NCI-H1436 treated with DMSO at 0.1 percent for 48 hours (cell line): ENCODE measurements at regions not wholly inside any gene's neighbourhood (a gene's known extent, or its start where the extent isn't known, plus 50 kb on each side); places are given as distances from the start of the nearest gene placed in this dataset.

ENCODE experiments used
- DNase-seq: peaks from one replicate; lab custom pipeline; 2025; lab: John Stamatoyannopoulos, UW

DNA sequence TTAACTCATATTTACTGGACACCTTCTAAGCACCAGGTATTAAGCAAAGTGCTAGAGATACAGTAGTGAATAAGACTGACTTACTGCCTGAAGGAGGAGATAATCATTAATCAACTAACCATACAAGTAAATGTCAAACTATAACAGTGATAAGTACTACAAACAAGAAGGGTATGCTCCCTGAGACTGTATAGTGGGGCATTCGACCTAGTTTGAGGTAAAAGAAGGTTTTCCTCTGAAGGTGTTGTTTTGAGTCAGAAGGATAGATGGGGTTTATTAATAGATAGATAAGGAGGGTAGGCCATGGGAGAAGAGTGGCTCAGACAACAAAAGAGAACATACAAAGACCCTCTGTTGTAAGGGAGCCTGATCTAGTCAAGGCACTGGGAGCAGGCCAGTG lies 105.4 kb downstream of the DDIT4L start:
- DNase-seq: no peak

DNA sequence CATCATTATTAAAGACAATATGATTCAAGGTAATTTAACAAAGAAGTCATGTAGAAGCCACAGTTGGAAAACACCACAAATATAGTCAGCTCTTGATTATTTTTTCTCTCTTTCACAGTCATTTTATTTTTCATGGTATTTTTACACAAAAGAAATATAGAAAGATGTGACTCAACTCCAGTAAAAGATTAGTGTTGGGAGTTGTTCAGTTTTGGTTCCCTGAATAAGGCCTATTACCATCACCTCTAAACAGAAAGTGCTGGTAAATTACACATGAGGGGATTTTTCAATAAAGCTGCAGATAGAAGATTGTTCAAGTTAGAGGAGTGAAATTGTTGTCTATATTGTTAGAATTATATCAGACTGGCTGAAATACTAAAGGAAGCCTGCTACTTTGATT lies 107.0 kb downstream of the DDIT4L start:
- DNase-seq: no peak

DNA sequence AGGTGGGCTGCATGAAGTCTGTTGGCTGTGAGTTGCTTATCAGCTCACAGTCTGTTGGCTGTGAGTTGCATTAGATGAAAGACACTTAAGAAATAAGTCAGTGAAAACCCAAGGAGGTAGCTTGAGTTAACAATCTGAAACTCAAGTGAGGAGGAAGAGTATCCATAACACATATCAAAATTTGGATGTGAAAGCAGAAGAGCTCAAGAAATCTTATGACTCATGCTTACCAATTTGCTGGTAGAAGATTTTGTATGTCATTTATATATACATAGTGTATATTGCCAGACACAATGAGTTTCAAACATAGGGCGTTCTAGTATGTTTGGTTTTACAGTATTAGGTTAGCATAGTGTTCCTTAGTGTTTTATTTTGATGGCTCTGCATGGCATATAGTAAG lies 107.4 kb downstream of the DDIT4L start:
- no peak for DNase-seq

DNA sequence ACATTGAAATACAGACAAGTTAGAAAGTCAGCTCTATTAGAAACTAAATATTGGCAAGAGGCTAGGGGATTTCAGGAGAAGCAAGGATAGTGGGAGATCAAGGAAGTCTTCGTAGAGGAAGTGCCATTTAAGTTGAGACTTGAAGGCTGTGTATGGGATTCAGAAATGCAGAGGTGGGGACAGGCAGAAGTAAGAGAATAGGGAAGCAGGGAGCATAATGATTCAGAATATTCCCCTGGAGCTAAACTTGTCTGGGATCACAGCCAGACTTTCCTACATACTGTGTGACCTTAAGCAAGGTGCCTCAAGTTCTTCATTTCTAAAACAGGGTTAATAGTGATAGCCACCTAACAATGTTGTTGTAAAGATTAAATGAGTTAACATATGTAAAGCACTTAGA lies 108.8 kb downstream of the DDIT4L start:
- DNase-seq: no peak

DNA sequence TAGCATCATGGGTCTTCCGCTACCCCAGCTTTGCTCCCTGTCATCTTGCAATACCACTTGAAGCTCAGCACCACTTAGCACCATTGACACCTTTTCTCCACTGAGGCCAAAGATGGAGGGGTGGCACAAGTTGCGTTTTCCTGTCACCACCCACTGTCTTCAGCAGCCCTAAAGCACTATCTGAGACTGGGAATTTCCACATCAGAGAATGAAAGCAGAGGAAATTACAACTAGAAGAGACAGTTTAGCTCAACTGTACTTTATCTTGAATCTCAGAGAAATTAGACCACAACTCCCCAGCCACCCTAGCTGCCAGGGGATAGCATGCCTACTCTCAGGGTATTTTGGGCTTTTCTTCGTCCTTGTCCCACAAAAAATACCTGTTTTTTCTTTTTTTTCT lies 111.0 kb downstream of the DDIT4L start:
- DNase-seq: no peak

DNA sequence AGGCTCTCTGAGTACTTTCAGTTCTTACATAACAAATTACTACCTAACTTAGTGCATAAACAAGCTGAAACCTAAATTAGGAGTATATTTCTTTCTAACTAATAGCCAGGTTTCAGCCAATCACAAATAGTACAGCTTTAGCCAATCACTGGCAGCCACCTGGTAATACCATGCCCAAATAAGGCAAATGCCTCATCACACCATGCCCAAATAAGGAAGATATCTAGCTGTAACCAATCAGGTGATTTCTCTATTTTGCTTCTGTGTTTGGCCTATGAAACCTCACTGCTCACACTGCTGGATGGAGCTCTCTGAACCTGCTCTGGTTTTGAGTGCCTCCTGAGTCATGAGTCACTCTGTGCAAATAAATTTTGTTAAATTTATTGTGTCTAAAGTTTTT lies 113.5 kb downstream of the DDIT4L start:
- DNase-seq: no peak

DNA sequence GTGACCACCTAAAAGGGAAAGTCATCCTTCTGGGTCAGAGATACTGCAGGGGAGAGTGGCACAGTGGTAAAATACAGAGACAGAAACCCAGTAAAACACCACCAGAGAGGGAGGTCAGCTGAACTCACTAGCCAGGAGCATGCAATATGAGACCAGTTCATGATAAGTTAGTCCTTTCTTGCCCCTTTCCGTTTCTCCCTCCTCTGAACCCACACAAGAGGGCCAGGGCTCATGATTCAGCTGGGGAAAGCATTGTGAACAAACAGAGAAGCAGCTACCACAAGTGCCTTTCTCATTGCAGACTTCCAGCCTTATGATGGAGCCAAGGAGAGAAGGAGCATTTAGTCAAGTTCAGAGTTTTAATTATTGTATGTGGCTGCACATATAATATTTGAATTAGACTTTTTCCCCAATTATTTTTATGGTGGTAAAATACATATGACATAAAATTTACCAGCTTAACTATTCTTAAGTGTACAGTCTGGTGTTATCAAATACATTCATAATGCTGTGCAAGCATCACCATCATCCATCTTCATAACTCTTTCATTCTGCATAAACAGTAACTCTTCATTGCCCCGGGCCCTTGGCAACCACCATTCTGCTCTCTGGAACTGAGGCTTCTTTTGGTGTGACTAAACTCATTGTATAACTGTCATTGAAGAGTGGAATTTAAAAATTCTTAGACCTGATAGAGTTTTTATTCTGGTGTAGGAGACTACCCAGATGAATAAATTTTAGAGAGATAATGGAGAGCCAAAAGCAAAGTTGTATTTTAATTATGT lies 114.6 kb downstream of the DDIT4L start:
- no peak for DNase-seq

DNA sequence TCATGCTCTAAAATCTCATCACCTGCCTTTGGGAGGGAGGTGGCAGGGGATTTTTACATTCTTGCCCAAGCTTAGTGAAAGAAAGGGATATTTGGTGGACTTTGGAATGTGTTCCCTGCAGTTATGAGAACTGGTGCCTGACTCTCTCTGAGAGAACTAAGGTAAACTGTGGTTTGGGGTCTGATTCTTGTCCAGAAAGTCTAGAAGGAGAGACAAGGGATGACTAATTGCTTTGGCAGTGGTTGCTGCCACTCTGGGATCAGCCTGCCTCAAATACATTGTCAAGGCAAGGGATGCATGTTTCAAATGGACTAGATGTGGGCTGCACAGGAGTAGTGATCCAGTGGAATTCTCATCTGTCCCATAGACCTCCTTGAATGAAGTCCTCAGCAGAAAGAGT lies 115.2 kb downstream of the DDIT4L start:
- DNase-seq: no peak

- no peak for DNase-seq
Measured at GRCh38 chr4:100071506-100071905, 118.8 kb downstream of the DDIT4L start.

DNA sequence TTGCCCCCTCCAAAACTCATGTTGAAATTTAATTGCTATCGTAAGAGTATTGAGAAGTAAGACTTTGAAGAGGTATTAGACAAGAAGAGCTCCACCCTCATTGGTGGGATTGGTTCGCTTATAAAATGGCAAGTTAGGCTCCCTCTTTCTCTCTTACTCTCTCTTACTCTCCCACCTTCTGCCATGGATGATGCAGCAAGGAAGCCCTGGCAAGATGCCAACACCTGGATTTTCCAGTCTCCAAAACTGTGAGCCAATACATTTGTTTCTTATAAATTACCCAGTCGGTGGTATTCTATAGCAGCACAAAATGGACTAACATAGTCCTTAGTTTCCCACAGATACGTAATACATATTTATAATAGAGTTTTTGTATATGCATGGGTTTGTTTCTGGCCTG lies 119.4 kb downstream of the DDIT4L start:
- no peak for DNase-seq

GRCh38 chr4:100069207-100069606 lies 119.1 kb upstream of the H2AZ1 start:
- no peak for DNase-seq

GRCh38 chr4:100067255-100067654 lies 117.2 kb upstream of the H2AZ1 start:
- no peak for DNase-seq

- no peak for DNase-seq
Measured at GRCh38 chr4:100063355-100063754, 113.3 kb upstream of the H2AZ1 start.

DNA sequence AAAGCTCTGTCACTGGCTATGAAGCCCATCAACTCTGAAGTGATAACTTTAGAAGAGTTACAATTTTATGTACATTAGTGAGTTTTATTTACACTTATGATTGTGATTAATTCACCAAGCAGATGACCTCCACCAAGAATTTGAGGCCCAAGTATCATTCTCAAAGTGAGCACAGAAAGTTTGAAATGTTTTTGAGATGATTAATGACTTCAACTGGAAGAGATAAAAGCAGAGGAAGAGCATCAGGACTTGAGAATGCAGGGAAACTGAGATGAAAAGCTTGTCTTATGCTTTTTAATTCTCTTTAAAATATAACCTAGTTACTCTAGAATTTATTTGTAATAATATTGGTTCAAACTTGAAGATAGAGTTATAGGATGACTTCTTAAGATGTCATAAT lies 112.8 kb upstream of the H2AZ1 start:
- no peak for DNase-seq

DNA sequence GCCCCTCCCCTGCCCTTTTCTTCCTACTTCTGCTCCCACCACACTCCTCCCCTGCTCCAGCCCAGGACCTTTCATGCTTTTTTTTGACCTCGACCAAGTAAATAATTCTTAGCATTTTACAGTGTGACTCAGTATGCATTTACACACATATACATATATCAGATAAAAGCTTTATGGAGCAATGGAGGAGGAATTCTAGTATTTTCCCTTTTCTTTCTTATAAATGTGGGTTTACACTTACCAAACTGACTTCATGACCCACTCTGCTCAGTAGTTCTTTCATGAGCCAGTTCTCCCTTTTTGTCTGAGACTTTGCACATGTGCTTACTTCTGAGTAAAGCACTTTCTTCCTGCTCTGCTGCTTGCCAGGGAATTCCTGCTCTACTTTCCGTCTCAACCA lies 111.8 kb upstream of the H2AZ1 start:
- DNase-seq: no peak

DNA sequence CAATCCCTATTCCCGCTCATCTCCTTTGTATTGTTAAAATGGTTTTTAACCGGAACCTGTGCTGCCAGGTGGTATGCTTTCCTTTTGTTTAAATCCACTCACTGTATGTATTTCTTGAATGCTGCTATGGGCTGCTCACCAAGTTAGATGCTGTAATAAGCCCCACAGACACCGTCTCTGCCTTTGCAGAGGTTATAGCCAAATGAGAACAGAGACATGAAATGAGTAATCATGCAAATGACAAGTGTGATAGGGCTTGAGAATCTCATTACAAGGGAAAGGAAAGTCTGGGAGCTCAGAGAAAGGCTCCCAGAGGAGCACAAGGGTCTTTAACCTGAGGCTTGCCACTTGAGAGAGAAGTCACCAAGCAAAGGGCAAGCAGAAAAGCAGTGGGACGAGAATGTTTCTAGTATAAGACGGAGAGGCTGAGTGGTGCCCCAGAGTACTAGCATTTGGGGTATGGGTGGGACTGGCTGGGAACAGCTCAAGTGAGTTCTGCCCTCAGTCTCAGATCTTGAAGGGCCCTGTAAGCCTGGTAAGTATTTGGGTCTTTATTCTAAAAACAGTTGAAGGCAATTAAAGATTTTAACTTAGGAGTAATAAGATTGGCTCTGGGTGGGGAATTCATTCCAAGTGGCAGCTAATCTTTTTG lies 110.8 kb upstream of the H2AZ1 start:
- DNase-seq: peak; percentile 5

DNA sequence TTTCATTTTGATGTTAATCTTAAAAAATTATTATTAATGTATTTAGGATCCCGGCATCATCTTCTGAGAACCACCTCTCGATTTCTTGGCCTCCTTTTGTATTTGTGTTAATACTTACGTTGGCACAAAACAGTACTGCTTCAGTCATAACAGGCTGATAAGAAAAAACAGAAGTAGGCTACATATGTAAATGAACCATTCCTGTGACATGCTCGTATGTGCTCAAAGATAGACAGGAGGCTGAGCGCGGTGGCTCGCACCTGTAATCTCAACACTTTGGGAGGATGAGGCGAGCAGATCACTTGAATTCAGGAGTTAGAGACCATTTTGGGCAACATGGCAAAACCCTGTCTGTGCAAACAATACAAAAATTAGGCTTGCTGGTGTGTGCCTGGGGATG lies 109.4 kb upstream of the H2AZ1 start:
- DNase-seq: no peak

GRCh38 chr4:100056701-100057100 lies 106.6 kb upstream of the H2AZ1 start:
- no peak for DNase-seq

DNA sequence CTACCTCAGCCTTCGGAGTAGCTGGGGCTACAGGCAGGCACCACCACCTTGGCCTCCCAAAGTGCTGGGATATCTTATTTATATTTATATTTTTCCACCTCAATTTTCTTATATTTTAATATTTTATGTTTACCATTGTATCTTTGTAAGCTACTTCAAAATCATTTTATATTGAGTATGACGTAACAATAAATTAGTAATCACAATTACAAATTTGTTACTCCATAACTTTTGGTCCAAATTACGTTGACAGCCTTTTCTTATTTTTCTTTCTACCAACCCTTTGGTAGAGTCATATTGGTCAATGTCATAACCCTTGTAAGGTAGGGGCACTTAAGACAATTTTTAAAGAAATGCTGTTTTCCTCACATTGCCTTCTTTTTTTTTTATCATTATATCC lies 104.0 kb upstream of the H2AZ1 start:
- DNase-seq: no peak

GRCh38 chr4:100049872-100050271 lies 99.8 kb upstream of the H2AZ1 start:
- no peak for DNase-seq

DNA sequence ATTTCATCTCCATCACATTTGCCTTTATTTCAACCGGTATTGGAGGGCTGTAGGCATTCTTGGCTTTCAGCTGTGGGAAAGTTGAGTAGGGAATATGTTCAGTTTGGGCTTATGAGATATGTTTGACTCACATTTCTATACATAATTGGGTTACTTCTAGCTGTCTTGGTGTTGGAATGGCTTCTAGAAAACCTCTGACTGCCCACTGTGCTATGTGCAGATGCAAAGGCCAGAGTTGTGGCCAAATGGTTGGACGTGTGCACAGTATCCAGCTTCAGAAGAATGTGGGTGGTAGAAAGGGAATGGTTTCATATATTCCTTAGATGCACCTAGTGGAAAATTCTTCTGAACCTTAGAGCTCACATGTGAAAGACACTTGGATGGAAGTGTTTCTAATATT lies 92.6 kb upstream of the H2AZ1 start:
- DNase-seq: no peak

- DNase-seq: no peak
Measured at GRCh38 chr4:100042235-100042634, 92.2 kb upstream of the H2AZ1 start.

DNA sequence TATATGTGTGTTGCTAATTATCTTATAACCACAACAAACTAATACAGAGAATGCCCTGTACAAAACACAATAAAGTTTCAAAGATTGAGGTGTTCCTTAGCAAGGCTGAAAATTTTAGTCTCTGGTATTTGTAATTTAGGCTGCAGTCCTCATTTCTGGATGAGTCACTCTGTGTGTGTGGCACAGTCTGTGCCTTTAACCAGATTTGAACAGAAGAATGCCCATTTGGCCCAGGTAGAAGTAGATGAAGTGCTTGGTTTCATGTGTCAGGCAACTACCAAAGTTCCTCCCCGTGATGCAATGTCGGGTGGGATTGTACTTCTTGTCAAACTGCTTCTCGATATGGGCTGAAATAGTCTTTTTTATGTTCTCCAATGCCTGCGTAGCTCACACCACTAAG lies 91.6 kb upstream of the H2AZ1 start:
- DNase-seq: no peak
